ENCODE measurements at regions not wholly inside any gene's neighbourhood (a gene's known extent, or its start where the extent isn't known, plus 50 kb on each side); places are given as distances from the start of the nearest gene placed in this dataset.

- Histone ChIP-seq H3K4me3 (ENCODE audit: severe bottlenecking) (no peak overlapping the region), H3K27me3 (ENCODE audit: insufficient read depth, poor library complexity, severe bottlenecking) (no peaks in the 10 kb centered on the region), H3K9me3 (ENCODE audit: severe bottlenecking) (no peaks in the 10 kb centered on the region), H3K27ac (ENCODE audit: poor library complexity, severe bottlenecking) (no peak overlapping the region), H3K4me1 (ENCODE audit: insufficient read depth, poor library complexity, severe bottlenecking) (peaks cover 14% of the 10 kb centered on the region), H3K36me3 (ENCODE audit: low read depth) (no peaks in the 10 kb centered on the region)
- ATAC-seq (ENCODE audit: low read depth), result no peak; the same call in 2 of the 3 replicates
- TF ChIP-seq CTCF (IDR thresholded peaks at IDR 0.05; ENCODE audit: poor library complexity, severe bottlenecking), result no peak
- DNase-seq (ENCODE audit: low spot score), result no peak
Observed at GRCh38 chr6:155832596-155832995, 377.0 kb upstream of the NOX3 start.

- H3K27ac ChIP-seq (ENCODE audit: poor library complexity, severe bottlenecking), result no peak overlapping the region
- ATAC-seq (ENCODE audit: low read depth) (no peak), DNase-seq (ENCODE audit: low spot score) (no peak)
- no peaks in the 10 kb centered on the region for H3K27me3 ChIP-seq (ENCODE audit: insufficient read depth, poor library complexity, severe bottlenecking)
- H3K9me3 ChIP-seq (ENCODE audit: severe bottlenecking), result no peaks in the 10 kb centered on the region
- TF ChIP-seq CTCF (IDR thresholded peaks at IDR 0.05; ENCODE audit: poor library complexity, severe bottlenecking), result no peak
- H3K36me3 ChIP-seq (ENCODE audit: low read depth), result no peaks in the 10 kb centered on the region
- no peak overlapping the region for H3K4me3 ChIP-seq (ENCODE audit: severe bottlenecking)
- H3K4me1 ChIP-seq (ENCODE audit: insufficient read depth, poor library complexity, severe bottlenecking), result peaks cover 14% of the 10 kb centered on the region
Observed at GRCh38 chr6:155830531-155830930, 374.9 kb upstream of the NOX3 start.

GRCh38 chr6:155829646-155830045 lies 374.0 kb upstream of the NOX3 start:
- H3K4me1 ChIP-seq (ENCODE audit: insufficient read depth, poor library complexity, severe bottlenecking), result peaks cover 14% of the 10 kb centered on the region

GRCh38 chr6:155828989-155829388 lies 373.4 kb upstream of the NOX3 start:
- ATAC-seq (ENCODE audit: low read depth), result peak; percentile 66; the same call in 2 of the 3 replicates
- H3K36me3 ChIP-seq (ENCODE audit: low read depth), result no peaks in the 10 kb centered on the region
- H3K27me3 ChIP-seq (ENCODE audit: insufficient read depth, poor library complexity, severe bottlenecking), result no peaks in the 10 kb centered on the region
- peaks cover 14% of the 10 kb centered on the region for H3K4me1 ChIP-seq (ENCODE audit: insufficient read depth, poor library complexity, severe bottlenecking)
- no peak overlapping the region for H3K4me3 ChIP-seq (ENCODE audit: severe bottlenecking)
- no peak for TF ChIP-seq CTCF (IDR thresholded peaks at IDR 0.05; ENCODE audit: poor library complexity, severe bottlenecking)
- H3K9me3 ChIP-seq (ENCODE audit: severe bottlenecking), result no peaks in the 10 kb centered on the region
- H3K27ac ChIP-seq (ENCODE audit: poor library complexity, severe bottlenecking), result peak overlapping the region; percentile 42
- no peak for DNase-seq (ENCODE audit: low spot score)

More at GRCh38 chr6:155829646-155830045, 374.0 kb upstream of the NOX3 start:
- Histone ChIP-seq H3K4me3 (ENCODE audit: severe bottlenecking) (no peak overlapping the region), H3K27me3 (ENCODE audit: insufficient read depth, poor library complexity, severe bottlenecking) (no peaks in the 10 kb centered on the region), H3K36me3 (ENCODE audit: low read depth) (no peaks in the 10 kb centered on the region), H3K9me3 (ENCODE audit: severe bottlenecking) (no peaks in the 10 kb centered on the region), H3K27ac (ENCODE audit: poor library complexity, severe bottlenecking) (peak overlapping the region; percentile 42)
- DNase-seq (ENCODE audit: low spot score) (no peak), ATAC-seq (ENCODE audit: low read depth) (no peak)
- TF ChIP-seq CTCF (IDR thresholded peaks at IDR 0.05; ENCODE audit: poor library complexity, severe bottlenecking), result no peak

GRCh38 chr6:155818698-155819097 lies 363.1 kb upstream of the NOX3 start:
- DNase-seq (ENCODE audit: low spot score) (no peak), ATAC-seq (ENCODE audit: low read depth) (no peak)
- no peaks in the 10 kb centered on the region for H3K27me3 ChIP-seq (ENCODE audit: insufficient read depth, poor library complexity, severe bottlenecking)
- no peaks in the 10 kb centered on the region for H3K4me1 ChIP-seq (ENCODE audit: insufficient read depth, poor library complexity, severe bottlenecking)
- H3K36me3 ChIP-seq (ENCODE audit: low read depth), result no peaks in the 10 kb centered on the region
- no peak for TF ChIP-seq CTCF (IDR thresholded peaks at IDR 0.05; ENCODE audit: poor library complexity, severe bottlenecking)
- H3K27ac ChIP-seq (ENCODE audit: poor library complexity, severe bottlenecking), result no peak overlapping the region
- H3K9me3 ChIP-seq (ENCODE audit: severe bottlenecking), result no peaks in the 10 kb centered on the region
- no peak overlapping the region for H3K4me3 ChIP-seq (ENCODE audit: severe bottlenecking)

All from RWPE2 (cell line).